ENCODE measurements at regions not wholly inside any gene's neighbourhood (a gene's known extent, or its start where the extent isn't known, plus 50 kb on each side); places are given as distances from the start of the nearest gene placed in this dataset.

- no peak for DNase-seq
- no peaks in the 10 kb centered on the region for H3K27me3 ChIP-seq (ENCODE audit: control insufficient read depth, insufficient read depth, low read length)
- no peak overlapping the region for H3K4me3 ChIP-seq (ENCODE audit: low read depth, low read length)
- H3K4me1 ChIP-seq (ENCODE audit: control insufficient read depth, insufficient read depth, low read length, poor library complexity, severe bottlenecking): no peaks in the 10 kb centered on the region
- Mint-ChIP-seq H3K9me3 (peaks cover 0 to 5% (median 0%) of the 10 kb centered on the region in 7 donors), H3K4me3 (no peak overlapping the region), H3K4me1 (no peaks in the 10 kb centered on the region), H3K36me3 (no peaks in the 10 kb centered on the region), H3K27me3 (no peaks in the 10 kb centered on the region), H3K27ac (no peak overlapping the region)
- peaks cover 0 to 5% of the 10 kb centered on the region in 2 experiments for H3K9me3 ChIP-seq (ENCODE audit: control insufficient read depth in 2 of 2, low read length in 2 of 2)
- no peaks in the 10 kb centered on the region for H3K36me3 ChIP-seq (ENCODE audit: control insufficient read depth, insufficient read depth, low read length)
- no peak overlapping the region for H3K27ac ChIP-seq (ENCODE audit: insufficient read depth, low read length, poor library complexity, severe bottlenecking)
- ATAC-seq (ENCODE audit: low read depth in 2 of 2): no peak
These were observed 744.1 kb downstream of the FAM133A start for GRCh38 chrX:94418065-94418464.

GRCh38 chrX:94424456-94424855, 750.5 kb downstream of the FAM133A start:
- Mint-ChIP-seq H3K9me3 (peaks cover 0 to 3% (median 0%) of the 10 kb centered on the region in 7 donors), H3K27me3 (no peaks in the 10 kb centered on the region), H3K4me1 (no peaks in the 10 kb centered on the region), H3K36me3 (no peaks in the 10 kb centered on the region), H3K27ac (no peak overlapping the region), H3K4me3 (no peak overlapping the region)
- Histone ChIP-seq H3K4me1 (ENCODE audit: control insufficient read depth, insufficient read depth, low read length, poor library complexity, severe bottlenecking) (no peaks in the 10 kb centered on the region), H3K4me3 (ENCODE audit: low read depth, low read length) (no peak overlapping the region), H3K9me3 (ENCODE audit: control insufficient read depth in 2 of 2, low read length in 2 of 2) (no peaks in the 10 kb centered on the region), H3K27me3 (ENCODE audit: control insufficient read depth, insufficient read depth, low read length) (no peaks in the 10 kb centered on the region), H3K27ac (ENCODE audit: insufficient read depth, low read length, poor library complexity, severe bottlenecking) (no peak overlapping the region), H3K36me3 (ENCODE audit: control insufficient read depth, insufficient read depth, low read length) (no peaks in the 10 kb centered on the region)
- ATAC-seq (ENCODE audit: low read depth in 2 of 2): no peak
- DNase-seq: no peak

- DNase-seq (no peak), ATAC-seq (ENCODE audit: low read depth in 2 of 2) (no peak)
- no peaks in the 10 kb centered on the region for H3K36me3 ChIP-seq (ENCODE audit: control insufficient read depth, insufficient read depth, low read length)
- no peaks in the 10 kb centered on the region for H3K27me3 ChIP-seq (ENCODE audit: control insufficient read depth, insufficient read depth, low read length)
- no peaks in the 10 kb centered on the region for H3K9me3 ChIP-seq (ENCODE audit: control insufficient read depth in 2 of 2, low read length in 2 of 2)
- H3K27ac ChIP-seq (ENCODE audit: insufficient read depth, low read length, poor library complexity, severe bottlenecking): no peak overlapping the region
- Mint-ChIP-seq H3K36me3 (no peaks in the 10 kb centered on the region), H3K4me1 (no peaks in the 10 kb centered on the region), H3K9me3 (peaks cover 0 to 2% (median 0%) of the 10 kb centered on the region in 7 donors), H3K4me3 (no peak overlapping the region), H3K27me3 (no peaks in the 10 kb centered on the region), H3K27ac (no peak overlapping the region)
- H3K4me1 ChIP-seq (ENCODE audit: control insufficient read depth, insufficient read depth, low read length, poor library complexity, severe bottlenecking): no peaks in the 10 kb centered on the region
- H3K4me3 ChIP-seq (ENCODE audit: low read depth, low read length): no peak overlapping the region
These were observed 756.1 kb downstream of the FAM133A start for GRCh38 chrX:94430091-94430490.

- ATAC-seq (ENCODE audit: low read depth in 2 of 2): no peak
- H3K27me3 ChIP-seq (ENCODE audit: control insufficient read depth, insufficient read depth, low read length): no peaks in the 10 kb centered on the region
- H3K4me1 ChIP-seq (ENCODE audit: control insufficient read depth, insufficient read depth, low read length, poor library complexity, severe bottlenecking): no peaks in the 10 kb centered on the region
- no peaks in the 10 kb centered on the region for H3K9me3 ChIP-seq (ENCODE audit: control insufficient read depth in 2 of 2, low read length in 2 of 2)
- H3K27ac Mint-ChIP-seq: no peak overlapping the region
- no peaks in the 10 kb centered on the region for H3K36me3 Mint-ChIP-seq
- H3K36me3 ChIP-seq (ENCODE audit: control insufficient read depth, insufficient read depth, low read length): no peaks in the 10 kb centered on the region
- H3K4me1 Mint-ChIP-seq: no peaks in the 10 kb centered on the region
- DNase-seq: no peak
- no peaks in the 10 kb centered on the region for H3K27me3 Mint-ChIP-seq
- H3K4me3 ChIP-seq (ENCODE audit: low read depth, low read length): no peak overlapping the region
- no peak overlapping the region for H3K27ac ChIP-seq (ENCODE audit: insufficient read depth, low read length, poor library complexity, severe bottlenecking)
- no peak overlapping the region for H3K4me3 Mint-ChIP-seq
- H3K9me3 Mint-ChIP-seq: peaks cover 0 to 11% (median 3%) of the 10 kb centered on the region in 7 donors
These were observed 761.8 kb downstream of the FAM133A start for GRCh38 chrX:94435799-94436198.

- no peaks in the 10 kb centered on the region for H3K36me3 ChIP-seq (ENCODE audit: control insufficient read depth, insufficient read depth, low read length)
- no peaks in the 10 kb centered on the region for H3K27me3 Mint-ChIP-seq
- H3K4me1 Mint-ChIP-seq: no peaks in the 10 kb centered on the region
- H3K36me3 Mint-ChIP-seq: no peaks in the 10 kb centered on the region
- H3K9me3 ChIP-seq (ENCODE audit: control insufficient read depth in 2 of 2, low read length in 2 of 2): no peaks in the 10 kb centered on the region
- no peak for ATAC-seq (ENCODE audit: low read depth in 2 of 2)
- H3K4me1 ChIP-seq (ENCODE audit: control insufficient read depth, insufficient read depth, low read length, poor library complexity, severe bottlenecking): no peaks in the 10 kb centered on the region
- no peaks in the 10 kb centered on the region for H3K27me3 ChIP-seq (ENCODE audit: control insufficient read depth, insufficient read depth, low read length)
- no peak overlapping the region for H3K4me3 Mint-ChIP-seq
- no peak overlapping the region for H3K27ac ChIP-seq (ENCODE audit: insufficient read depth, low read length, poor library complexity, severe bottlenecking)
- no peak overlapping the region for H3K4me3 ChIP-seq (ENCODE audit: low read depth, low read length)
- no peaks in the 10 kb centered on the region for H3K9me3 Mint-ChIP-seq
- no peak for DNase-seq
- H3K27ac Mint-ChIP-seq: no peak overlapping the region
These were observed 780.2 kb downstream of the FAM133A start for GRCh38 chrX:94454159-94454558.

- no peak overlapping the region for H3K4me3 ChIP-seq (ENCODE audit: low read depth, low read length)
- H3K4me1 Mint-ChIP-seq: no peaks in the 10 kb centered on the region
- no peak overlapping the region for H3K27ac Mint-ChIP-seq
- no peaks in the 10 kb centered on the region for H3K36me3 Mint-ChIP-seq
- no peaks in the 10 kb centered on the region for H3K9me3 ChIP-seq (ENCODE audit: control insufficient read depth in 2 of 2, low read length in 2 of 2)
- H3K27me3 ChIP-seq (ENCODE audit: control insufficient read depth, insufficient read depth, low read length): no peaks in the 10 kb centered on the region
- H3K4me1 ChIP-seq (ENCODE audit: control insufficient read depth, insufficient read depth, low read length, poor library complexity, severe bottlenecking): no peaks in the 10 kb centered on the region
- DNase-seq (no peak), ATAC-seq (ENCODE audit: low read depth in 2 of 2) (no peak)
- H3K9me3 Mint-ChIP-seq: no peaks in the 10 kb centered on the region
- no peak overlapping the region for H3K27ac ChIP-seq (ENCODE audit: insufficient read depth, low read length, poor library complexity, severe bottlenecking)
- H3K36me3 ChIP-seq (ENCODE audit: control insufficient read depth, insufficient read depth, low read length): no peaks in the 10 kb centered on the region
- no peaks in the 10 kb centered on the region for H3K27me3 Mint-ChIP-seq
- no peak overlapping the region for H3K4me3 Mint-ChIP-seq
These were observed 780.6 kb downstream of the FAM133A start for GRCh38 chrX:94454606-94455005.

GRCh38 chrX:94455782-94456181, 781.8 kb downstream of the FAM133A start:
- Mint-ChIP-seq H3K27me3 (no peaks in the 10 kb centered on the region), H3K27ac (no peak overlapping the region), H3K4me1 (no peaks in the 10 kb centered on the region), H3K36me3 (no peaks in the 10 kb centered on the region), H3K4me3 (peak overlapping the region in 1 of 4 donors; percentile 51), H3K9me3 (no peaks in the 10 kb centered on the region)
- H3K36me3 ChIP-seq (ENCODE audit: control insufficient read depth, insufficient read depth, low read length): no peaks in the 10 kb centered on the region
- no peak overlapping the region for H3K4me3 ChIP-seq (ENCODE audit: low read depth, low read length)
- no peaks in the 10 kb centered on the region for H3K27me3 ChIP-seq (ENCODE audit: control insufficient read depth, insufficient read depth, low read length)
- DNase-seq: no peak
- H3K27ac ChIP-seq (ENCODE audit: insufficient read depth, low read length, poor library complexity, severe bottlenecking): no peak overlapping the region
- H3K9me3 ChIP-seq (ENCODE audit: control insufficient read depth in 2 of 2, low read length in 2 of 2): no peaks in the 10 kb centered on the region
- no peak for ATAC-seq (ENCODE audit: low read depth in 2 of 2)
- no peaks in the 10 kb centered on the region for H3K4me1 ChIP-seq (ENCODE audit: control insufficient read depth, insufficient read depth, low read length, poor library complexity, severe bottlenecking)

- H3K9me3 Mint-ChIP-seq: peaks cover 0 to 9% (median 5%) of the 10 kb centered on the region in 7 donors
- H3K36me3 Mint-ChIP-seq: no peaks in the 10 kb centered on the region
- no peak overlapping the region for H3K4me3 Mint-ChIP-seq
- Histone ChIP-seq H3K27ac (ENCODE audit: insufficient read depth, low read length, poor library complexity, severe bottlenecking) (no peak overlapping the region), H3K36me3 (ENCODE audit: control insufficient read depth, insufficient read depth, low read length) (no peaks in the 10 kb centered on the region), H3K4me1 (ENCODE audit: control insufficient read depth, insufficient read depth, low read length, poor library complexity, severe bottlenecking) (no peaks in the 10 kb centered on the region), H3K9me3 (ENCODE audit: control insufficient read depth in 2 of 2, low read length in 2 of 2) (no peaks in the 10 kb centered on the region), H3K4me3 (ENCODE audit: low read depth, low read length) (no peak overlapping the region), H3K27me3 (ENCODE audit: control insufficient read depth, insufficient read depth, low read length) (no peaks in the 10 kb centered on the region)
- no peak for DNase-seq
- ATAC-seq (ENCODE audit: low read depth in 2 of 2): no peak
- no peaks in the 10 kb centered on the region for H3K4me1 Mint-ChIP-seq
- H3K27me3 Mint-ChIP-seq: no peaks in the 10 kb centered on the region
- H3K27ac Mint-ChIP-seq: no peak overlapping the region
These were observed 818.5 kb downstream of the FAM133A start for GRCh38 chrX:94492541-94492940.
